ENCODE measurements at regions not wholly inside any gene's neighbourhood (a gene's known extent, or its start where the extent isn't known, plus 50 kb on each side); places are given as distances from the start of the nearest gene placed in this dataset.

GRCh38 chr6:84501315-84501714 is 263.1 kb downstream of the TBX18 start:
- ChIA-PET CTCF (no interaction called here), POLR2A (no interaction called here)
- TF ChIP-seq, protein P1, sequence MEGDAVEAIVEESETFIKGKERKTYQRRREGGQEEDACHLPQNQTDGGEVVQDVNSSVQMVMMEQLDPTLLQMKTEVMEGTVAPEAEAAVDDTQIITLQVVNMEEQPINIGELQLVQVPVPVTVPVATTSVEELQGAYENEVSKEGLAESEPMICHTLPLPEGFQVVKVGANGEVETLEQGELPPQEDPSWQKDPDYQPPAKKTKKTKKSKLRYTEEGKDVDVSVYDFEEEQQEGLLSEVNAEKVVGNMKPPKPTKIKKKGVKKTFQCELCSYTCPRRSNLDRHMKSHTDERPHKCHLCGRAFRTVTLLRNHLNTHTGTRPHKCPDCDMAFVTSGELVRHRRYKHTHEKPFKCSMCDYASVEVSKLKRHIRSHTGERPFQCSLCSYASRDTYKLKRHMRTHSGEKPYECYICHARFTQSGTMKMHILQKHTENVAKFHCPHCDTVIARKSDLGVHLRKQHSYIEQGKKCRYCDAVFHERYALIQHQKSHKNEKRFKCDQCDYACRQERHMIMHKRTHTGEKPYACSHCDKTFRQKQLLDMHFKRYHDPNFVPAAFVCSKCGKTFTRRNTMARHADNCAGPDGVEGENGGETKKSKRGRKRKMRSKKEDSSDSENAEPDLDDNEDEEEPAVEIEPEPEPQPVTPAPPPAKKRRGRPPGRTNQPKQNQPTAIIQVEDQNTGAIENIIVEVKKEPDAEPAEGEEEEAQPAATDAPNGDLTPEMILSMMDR (IDR thresholded peaks at IDR 0.05) = no peak
- no peak for TF ChIP-seq SIN3A (IDR thresholded peaks at IDR 0.05; ENCODE audit: borderline replicate concordance, insufficient read depth, low read depth, low read length)
- no peak for TF ChIP-seq POLR2AphosphoS5 (IDR thresholded peaks at IDR 0.05; ENCODE audit: low read depth, low read length)
- TF ChIP-seq TCF7L2 (IDR thresholded peaks at IDR 0.05; ENCODE audit: low read depth, low read length) = no peak
- no peak for TF ChIP-seq REST (IDR thresholded peaks at IDR 0.05; ENCODE audit: insufficient read depth in 1 of 2, low read depth in 2 of 2, low read length in 1 of 2)
- Histone ChIP-seq H3K4me3 (ENCODE audit: low read depth in 2 of 2, low read length in 2 of 2) (no peak overlapping the region), H3K27me3 (ENCODE audit: control insufficient read depth, insufficient read depth, low read length) (no peaks in the 10 kb centered on the region), H3K27ac (ENCODE audit: low read length) (no peak overlapping the region), H3K4me1 (ENCODE audit: control insufficient read depth, insufficient read depth, low read length) (no peaks in the 10 kb centered on the region), H3K9me3 (ENCODE audit: control insufficient read depth, insufficient read depth, low read depth, low read length) (no peaks in the 10 kb centered on the region), H3K36me3 (ENCODE audit: control insufficient read depth, insufficient read depth, low read length) (no peaks in the 10 kb centered on the region)
- ATAC-seq (no peak), DNase-seq (ENCODE audit: low read depth, low spot score) (no peak)
- in situ Hi-C loops (cut with HindIII; ENCODE audit: low pct_unique_long_range_greater_than_20kb, low sequenced_read_pairs) (no loop called here), intact Hi-C loops (cut with micrococcal nuclease; ENCODE audit: unreplicated experiment) (no loop called here)
- no TSS peak for BruUV-seq (replicated peaks)

DNA sequence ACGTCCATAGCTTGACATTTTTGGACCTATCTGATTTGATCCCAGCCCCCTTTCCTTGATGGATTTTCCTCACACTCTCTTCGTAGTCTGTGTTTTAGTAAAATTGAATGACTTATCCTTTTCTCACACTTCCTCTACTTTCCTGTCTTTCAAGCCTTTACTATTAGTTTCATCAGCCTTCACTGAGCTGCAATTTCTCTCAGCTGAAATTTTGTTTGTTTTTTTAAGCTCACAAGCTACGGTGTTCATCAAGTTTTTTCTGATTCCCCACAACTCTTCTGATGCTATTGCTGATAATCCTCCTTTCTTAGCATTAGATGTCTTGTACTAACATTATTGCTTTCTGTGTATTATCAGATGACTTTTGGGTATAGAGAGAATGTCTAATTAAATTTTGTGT is 263.7 kb downstream of the TBX18 start:
- TF ChIP-seq TCF7L2 (IDR thresholded peaks at IDR 0.05; ENCODE audit: low read depth, low read length) = no peak
- H3K4me1 ChIP-seq (ENCODE audit: control insufficient read depth, insufficient read depth, low read length) = no peaks in the 10 kb centered on the region
- no peaks in the 10 kb centered on the region for H3K27me3 ChIP-seq (ENCODE audit: control insufficient read depth, insufficient read depth, low read length)
- in situ Hi-C loops (cut with HindIII; ENCODE audit: low pct_unique_long_range_greater_than_20kb, low sequenced_read_pairs) (no loop called here), intact Hi-C loops (cut with micrococcal nuclease; ENCODE audit: unreplicated experiment) (no loop called here)
- ChIA-PET CTCF (no interaction called here), POLR2A (no interaction called here)
- H3K4me3 ChIP-seq (ENCODE audit: low read depth in 2 of 2, low read length in 2 of 2) = no peak overlapping the region
- no peaks in the 10 kb centered on the region for H3K36me3 ChIP-seq (ENCODE audit: control insufficient read depth, insufficient read depth, low read length)
- H3K9me3 ChIP-seq (ENCODE audit: control insufficient read depth, insufficient read depth, low read depth, low read length) = no peaks in the 10 kb centered on the region
- DNase-seq (ENCODE audit: low read depth, low spot score) (no peak), ATAC-seq (no peak)
- no TSS peak for BruUV-seq (replicated peaks)
- H3K27ac ChIP-seq (ENCODE audit: low read length) = no peak overlapping the region

DNA sequence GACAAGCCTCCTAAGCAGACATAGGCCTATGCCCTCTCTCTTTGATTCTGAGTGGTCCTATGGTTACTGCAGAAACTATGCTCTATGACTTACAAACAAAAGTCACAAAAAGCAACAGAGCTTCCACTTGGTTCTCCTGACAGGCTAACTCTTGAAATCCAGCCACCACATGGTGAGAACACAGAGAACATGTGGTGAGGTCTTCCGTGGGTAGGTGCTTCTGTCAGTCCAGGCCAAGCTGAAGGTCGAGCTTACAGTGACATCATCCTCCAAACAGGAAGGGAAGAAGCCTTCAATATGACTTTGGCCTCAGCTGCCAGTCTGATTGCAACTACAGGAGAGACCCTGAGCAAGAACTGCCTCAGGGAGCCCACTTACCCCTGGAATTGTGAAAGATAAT is 265.5 kb downstream of the TBX18 start:
- DNase-seq (ENCODE audit: low read depth, low spot score) (no peak), ATAC-seq (no peak)
- Histone ChIP-seq H3K27me3 (ENCODE audit: control insufficient read depth, insufficient read depth, low read length) (no peaks in the 10 kb centered on the region), H3K36me3 (ENCODE audit: control insufficient read depth, insufficient read depth, low read length) (no peaks in the 10 kb centered on the region), H3K4me1 (ENCODE audit: control insufficient read depth, insufficient read depth, low read length) (no peaks in the 10 kb centered on the region), H3K27ac (ENCODE audit: low read length) (no peak overlapping the region), H3K4me3 (ENCODE audit: low read depth in 2 of 2, low read length in 2 of 2) (no peak overlapping the region), H3K9me3 (ENCODE audit: control insufficient read depth, insufficient read depth, low read depth, low read length) (no peaks in the 10 kb centered on the region)
- in situ Hi-C loops (cut with HindIII; ENCODE audit: low pct_unique_long_range_greater_than_20kb, low sequenced_read_pairs) (no loop called here), intact Hi-C loops (cut with micrococcal nuclease; ENCODE audit: unreplicated experiment) (no loop called here)
- ChIA-PET CTCF (no interaction called here), POLR2A (no interaction called here)
- TF ChIP-seq, protein P1 (IDR thresholded peaks at IDR 0.05) = no peak
- no peak for TF ChIP-seq SIN3A (IDR thresholded peaks at IDR 0.05; ENCODE audit: borderline replicate concordance, insufficient read depth, low read depth, low read length)
- TF ChIP-seq POLR2AphosphoS5 (IDR thresholded peaks at IDR 0.05; ENCODE audit: low read depth, low read length) = no peak
- no peak for TF ChIP-seq TCF7L2 (IDR thresholded peaks at IDR 0.05; ENCODE audit: low read depth, low read length)
- TF ChIP-seq REST (IDR thresholded peaks at IDR 0.05; ENCODE audit: insufficient read depth in 1 of 2, low read depth in 2 of 2, low read length in 1 of 2) = no peak
- BruUV-seq (replicated peaks) = no TSS peak
